GM10266 (cell line): ENCODE measurements at regions not wholly inside any gene's neighbourhood (a gene's known extent, or its start where the extent isn't known, plus 50 kb on each side); places are given as distances from the start of the nearest gene placed in this dataset.

Experiments
- DNase-seq: peaks from one replicate; pipeline ENCODE4 v3.0.0; 2012; ENCODE audit errors: extremely low spot score
- CTCF ChIP-seq: IDR thresholded peaks from 2 replicates; pipeline ENCODE4 v1.5.1; 2012; ENCODE audit warnings: mild to moderate bottlenecking, low read depth; ENCODE audit not compliant: control insufficient read depth, insufficient read depth; ENCODE audit errors: missing control alignments

- DNase-seq, result no peak
- no peak for TF ChIP-seq CTCF
Observed at GRCh38 chr10:21212348-21212747, 313.1 kb downstream of the SKIDA1 start.

- no peak for DNase-seq
- no peak for TF ChIP-seq CTCF
Observed at GRCh38 chr10:21209495-21209894, 312.4 kb upstream of the NEBL start.

- TF ChIP-seq CTCF, result no peak
Observed at GRCh38 chr10:21208666-21209316, 311.7 kb upstream of the NEBL start.

GRCh38 chr10:21207852-21208646 is 310.9 kb upstream of the NEBL start:
- no peak for TF ChIP-seq CTCF
- DNase-seq, result no peak

More at GRCh38 chr10:21208666-21209316, 311.7 kb upstream of the NEBL start:
- DNase-seq, result no peak

- DNase-seq, result no peak
- no peak for TF ChIP-seq CTCF
Observed at GRCh38 chr10:21205328-21205727, 308.2 kb upstream of the NEBL start.

GRCh38 chr10:21203473-21204107 is 306.5 kb upstream of the NEBL start:
- TF ChIP-seq CTCF, result no peak
- no peak for DNase-seq
